HepG2 (cell line): ENCODE measurements at regions not wholly inside any gene's neighbourhood (a gene's known extent, or its start where the extent isn't known, plus 50 kb on each side); places are given as distances from the start of the nearest gene placed in this dataset.

Experiments used
- ATAC-seq: fragments of 200-7000 bp; cut with Tn5 transposase; 3 replicates; pipeline ENCODE4 v1.9.1; 2020; ENCODE audit warnings: mild to moderate bottlenecking, moderate library complexity
- BruUV-seq: library from RNA; stranded (reverse); fragments of 400-500 nt; replicated peaks from 2 replicates; lab custom pipeline; 2021; lab: Mats Ljungman, UMichigan
- CTCF ChIA-PET: fragments of 300-600 bp; formaldehyde crosslinking; extraction: SDS; loops from one replicate; lab custom pipeline; 2021; ENCODE audit warnings: low total read pairs, inconsistent platforms, low intra/inter-chr PET ratio; lab: Yijun Ruan, JAX
- POLR2A ChIA-PET: fragments of 350-600 bp; sonication (Branson Sonifier 250); formaldehyde crosslinking; loops from one replicate; lab custom pipeline; 2020; ENCODE audit warnings: antibody characterized with exemption, inconsistent platforms; lab: Yijun Ruan, JAX
- DNase-seq: peaks from one replicate; pipeline ENCODE4 v3.0.0-alpha.2; 2015; ENCODE audit warnings: low spot score
- FAIRE-seq: peaks from 3 replicates; lab custom pipeline; 2011; peaks lifted over from hg19 to GRCh38; lab: Jason Lieb, UNC
- H2AFZ ChIP-seq: one replicate; pipeline ENCODE4 v1.6.1; 2011; ENCODE audit warnings: low read length, inconsistent platforms
- H3K27ac ChIP-seq: fragments of 300-600 bp; 3 replicates; pipeline ENCODE4 v1.8.0; 2011; ENCODE audit warnings: mixed run types, mild to moderate bottlenecking, mixed read lengths, low read length, inconsistent platforms; ENCODE audit not compliant: insufficient read depth; ENCODE audit errors: extremely low read length
- H3K27me3 ChIP-seq, 2 experiments: fragments of 200-600 bp in 1 of 2; 2 replicates in 1 of 2; 3 replicates in 1 of 2; pipeline versions ENCODE4 v1.6.0 to v1.8.0; 2011; ENCODE audit warnings: low read length in 2 of 2, mild to moderate bottlenecking in 2 of 2, moderate library complexity in 2 of 2, inconsistent platforms in 1 of 2; ENCODE audit not compliant: insufficient read depth in 2 of 2, control insufficient read depth in 1 of 2
- H3K36me3 ChIP-seq, 2 experiments: fragments of 200-600 bp in 1 of 2; replicated peaks in 1 of 2; 2 replicates in 1 of 2; 3 replicates in 1 of 2; pipeline versions ENCODE4 v1.5.1 to v1.8.0; 2011; ENCODE audit warnings: low read length in 2 of 2, inconsistent platforms in 1 of 2; ENCODE audit not compliant: insufficient read depth in 2 of 2, control insufficient read depth in 1 of 2
- H3K4me1 ChIP-seq: 2 replicates; pipeline ENCODE4 v1.5.1; 2012; ENCODE audit warnings: low read length, inconsistent platforms; ENCODE audit not compliant: insufficient read depth
- H3K4me2 ChIP-seq: 2 replicates; pipeline ENCODE4 v1.6.0; 2011; ENCODE audit warnings: low read depth, low read length, inconsistent platforms
- H3K4me3 ChIP-seq, 3 experiments: fragments of 200-600 bp in 1 of 3; sonication (generic), shearing (Covaris generic) in 1 of 3; replicated peaks in 1 of 3; 2 replicates each; pipeline ENCODE4 v1.5.1; 2011 to 2016; ENCODE audit warnings: low read length in 3 of 3, inconsistent platforms in 2 of 3, low read depth in 2 of 3, mild to moderate bottlenecking in 2 of 3, control low read depth in 1 of 3, mixed read lengths in 1 of 3; ENCODE audit not compliant: insufficient read depth in 1 of 3
- H3K79me2 ChIP-seq: one replicate; pipeline ENCODE4 v1.6.1; 2011; ENCODE audit warnings: low read length, inconsistent platforms; ENCODE audit not compliant: insufficient read depth
- H3K9ac ChIP-seq: 2 replicates; pipeline ENCODE4 v1.6.0; 2011; ENCODE audit warnings: mild to moderate bottlenecking, low read depth, low read length, inconsistent platforms; ENCODE audit not compliant: insufficient read depth
- H3K9me3 ChIP-seq: 2 replicates; pipeline ENCODE4 v1.5.1; 2012; ENCODE audit warnings: mild to moderate bottlenecking, low read length
- H4K20me1 ChIP-seq: 2 replicates; pipeline ENCODE4 v1.6.0; 2011; ENCODE audit warnings: inconsistent platforms, mild to moderate bottlenecking, low read length, moderate library complexity; ENCODE audit not compliant: insufficient read depth
- EZH2 ChIP-seq: conservative IDR thresholded peaks from 2 replicates; pipeline ENCODE4 v1.6.1; 2012; ENCODE audit warnings: mild to moderate bottlenecking, low read depth, low read length, moderate library complexity
- GTF2F1 ChIP-seq: fragments of 150-350 bp; IDR thresholded peaks from 2 replicates; pipeline ENCODE4 v1.6.1; 2014; ENCODE audit warnings: low read length
- MIER3 ChIP-seq: IDR thresholded peaks from 2 replicates; pipeline ENCODE4 v1.6.1; 2016; ENCODE audit warnings: missing compliant biosample characterization, borderline replicate concordance
- NCOA5 ChIP-seq: sonication (generic); formaldehyde crosslinking; IDR thresholded peaks from 2 replicates; pipeline ENCODE4 v1.4.0; 2020; ENCODE audit warnings: missing genetic modification reagents
- NPAS2 ChIP-seq: sonication (generic); formaldehyde crosslinking; IDR thresholded peaks from 2 replicates; pipeline ENCODE4 v1.8.0; 2022; ENCODE audit warnings: mild to moderate bottlenecking, missing genetic modification reagents, borderline replicate concordance
- PRMT3 ChIP-seq: sonication (generic); formaldehyde crosslinking; IDR thresholded peaks from 2 replicates; pipeline ENCODE4 v1.8.1; 2022; ENCODE audit warnings: low read depth, mild to moderate bottlenecking, moderate library complexity, missing genetic modification reagents, borderline replicate concordance
- ZBTB33 ChIP-seq: sonication (generic); formaldehyde crosslinking; IDR thresholded peaks from 2 replicates; pipeline ENCODE4 v1.4.0; 2020; ENCODE audit warnings: missing genetic modification reagents
- ZBTB43 ChIP-seq: sonication (generic); formaldehyde crosslinking; conservative IDR thresholded peaks from 2 replicates; pipeline ENCODE4 v1.4.0; 2020; ENCODE audit warnings: missing genetic modification reagents
- ZNF225 ChIP-seq: sonication (generic); formaldehyde crosslinking; IDR thresholded peaks from 2 replicates; pipeline ENCODE4 v1.4.0; 2020; ENCODE audit warnings: mild to moderate bottlenecking, missing genetic modification reagents
- ZNF549 ChIP-seq: sonication (generic); formaldehyde crosslinking; IDR thresholded peaks from 2 replicates; pipeline ENCODE4 v1.5.0; 2020; ENCODE audit warnings: missing genetic modification reagents
- ZNF589 ChIP-seq: sonication (generic); formaldehyde crosslinking; conservative IDR thresholded peaks from 2 replicates; pipeline ENCODE4 v1.8.0; 2022; ENCODE audit warnings: mild to moderate bottlenecking, moderate library complexity, missing genetic modification reagents
- ZNF761 ChIP-seq: sonication (generic); formaldehyde crosslinking; conservative IDR thresholded peaks from 2 replicates; pipeline ENCODE4 v1.4.0; 2020; ENCODE audit warnings: mild to moderate bottlenecking, missing genetic modification reagents
- ZSCAN22 ChIP-seq: sonication (generic); formaldehyde crosslinking; IDR thresholded peaks from 2 replicates; pipeline ENCODE4 v1.4.0; 2020; ENCODE audit warnings: mild to moderate bottlenecking, missing genetic modification reagents
- ZUFSP ChIP-seq: sonication (generic); formaldehyde crosslinking; IDR thresholded peaks from 2 replicates; pipeline ENCODE4 v1.9.0; 2021; ENCODE audit warnings: missing genetic modification reagents, mild to moderate bottlenecking, borderline replicate concordance
- WGBS: methylation state at CpG from one replicate; pipeline ENCODE4 v1.1.6; 2017; ENCODE audit warnings: low lambda C conversion rate; 5-methylcytosine and 5-hydroxymethylcytosine counted together
- in situ Hi-C: cut with HindIII; loops from 2 replicates; pipeline ENCODE4 v1.10.0; 2017; ENCODE audit warnings: low pct_unique_long_range_greater_than_20kb; ENCODE audit not compliant: extremely low pct_ligation_motif_present
- intact Hi-C: fragments of 100-400 bp; cut with micrococcal nuclease; formaldehyde crosslinking; loops from one replicate; pipeline ENCODE4 v1.10.0; 2022; ENCODE audit not compliant: unreplicated experiment

GRCh38 chr7:35551321-35552081, 143.4 kb downstream of the HERPUD2 start:
- intact Hi-C loops = no loop called here
- no peak for DNase-seq
- CTCF ChIA-PET = no interaction called here
- Histone ChIP-seq H3K4me3 (no peak overlapping the region), H3K27me3 (peaks cover 0 to 5% of the 10 kb centered on the region in 2 experiments; a peak in 2 of 5 replicates), H2AFZ (no peak overlapping the region), H3K79me2 (no peaks in the 10 kb centered on the region), H3K4me2 (no peak overlapping the region), H4K20me1 (no peaks in the 10 kb centered on the region), H3K36me3 (no peaks in the 10 kb centered on the region), H3K9me3 (no peaks in the 10 kb centered on the region), H3K9ac (no peak overlapping the region), H3K4me1 (peaks cover 7% of the 10 kb centered on the region), H3K27ac (no peak overlapping the region)
- no peak for ATAC-seq
- BruUV-seq = no TSS peak
- POLR2A ChIA-PET = no interaction called here
- TF ChIP-seq ZNF589 (CRISPR knock-in tag) = no peak
- TF ChIP-seq ZBTB33 (CRISPR knock-in tag) = no peak
- TF ChIP-seq NCOA5 (CRISPR knock-in tag) = no peak
- TF ChIP-seq EZH2 = no peak
- in situ Hi-C loops = no loop called here
- WGBS = 0% methylated on average over 3 of the region's 3 CpGs
- no peak for FAIRE-seq

GRCh38 chr7:35550831-35551230, 144.1 kb downstream of the HERPUD2 start:
- FAIRE-seq = no peak
- CTCF ChIA-PET = no interaction called here
- POLR2A ChIA-PET = no interaction called here
- TF ChIP-seq PRMT3 = no peak
- TF ChIP-seq ZBTB43 (CRISPR knock-in tag) = no peak
- no peak for TF ChIP-seq ZNF225 (CRISPR knock-in tag)
- no peak for TF ChIP-seq GTF2F1
- no peak for TF ChIP-seq ZNF761 (CRISPR knock-in tag)
- TF ChIP-seq ZNF549 = no peak
- TF ChIP-seq ZUFSP (CRISPR knock-in tag) = no peak
- no peak for TF ChIP-seq MIER3 (CRISPR knock-in tag)
- TF ChIP-seq ZSCAN22 = no peak
- no peak for TF ChIP-seq NPAS2 (CRISPR knock-in tag)

More at GRCh38 chr7:35550831-35551230, 144.1 kb downstream of the HERPUD2 start:
- H3K9ac ChIP-seq = no peak overlapping the region
- no peak overlapping the region for H2AFZ ChIP-seq
- DNase-seq = no peak
- in situ Hi-C loops = no loop called here
- no peaks in the 10 kb centered on the region for H4K20me1 ChIP-seq
- no TSS peak for BruUV-seq
- no peaks in the 10 kb centered on the region for H3K36me3 ChIP-seq
- intact Hi-C loops = no loop called here
- H3K4me2 ChIP-seq = no peak overlapping the region
- no peak for ATAC-seq
- peaks cover 0 to 6% of the 10 kb centered on the region in 2 experiments; a peak in 2 of 5 replicates for H3K27me3 ChIP-seq
- no peak overlapping the region for H3K27ac ChIP-seq
- no peaks in the 10 kb centered on the region for H3K79me2 ChIP-seq
- no peak overlapping the region for H3K4me3 ChIP-seq
- 0% methylated on average over 3 of the region's 5 CpGs for WGBS
- H3K4me1 ChIP-seq = peaks cover under 1% of the 10 kb centered on the region; the same call in 1 of the 2 replicates
- no peaks in the 10 kb centered on the region for H3K9me3 ChIP-seq
